WTC11 (cell line): ENCODE measurements at regions not wholly inside any gene's neighbourhood (a gene's known extent, or its start where the extent isn't known, plus 50 kb on each side); places are given as distances from the start of the nearest gene placed in this dataset.

ENCODE experiments used
- ATAC-seq: fragments of 200-7000 bp; cut with Tn5 transposase; 2 replicates; pipeline ENCODE4 v1.10.0; 2021; ENCODE audit warnings: mild to moderate bottlenecking, moderate library complexity
- CTCF ChIA-PET: fragments of 300-600 bp; sonication (Branson Sonifier 250); formaldehyde crosslinking; loops from one replicate; lab custom pipeline; 2021; ENCODE audit warnings: antibody characterized with exemption; lab: Charles Lee
- POLR2A ChIA-PET: fragments of 350-600 bp; sonication (Branson Sonifier 250); formaldehyde crosslinking; loops from one replicate; lab custom pipeline; 2021; ENCODE audit warnings: antibody characterized with exemption; lab: Charles Lee
- DNase-seq: peaks from one replicate; pipeline ENCODE4 v3.0.0; 2021; ENCODE audit warnings: low spot score
- H3K27ac Mint-ChIP-seq: 2 replicates; pipeline ENCODE4 v1.8.0; 2021; ENCODE audit warnings: mixed read lengths
- H3K27me3 Mint-ChIP-seq: 2 replicates; pipeline ENCODE4 v1.8.0; 2021; ENCODE audit warnings: low read depth, mild to moderate bottlenecking, moderate library complexity, mixed read lengths
- H3K36me3 Mint-ChIP-seq: 2 replicates; pipeline ENCODE4 v1.8.0; 2021; ENCODE audit warnings: mixed read lengths
- H3K4me1 Mint-ChIP-seq: 2 replicates; pipeline ENCODE4 v1.8.0; 2022; ENCODE audit warnings: mixed read lengths
- H3K4me3 Mint-ChIP-seq: 2 replicates; pipeline ENCODE4 v1.8.0; 2021; ENCODE audit warnings: mild to moderate bottlenecking, moderate library complexity, mixed read lengths
- H3K9me3 Mint-ChIP-seq: 2 replicates; pipeline ENCODE4 v1.8.0; 2021; ENCODE audit warnings: mixed read lengths
- ATF6 ChIP-seq: sonication (generic); formaldehyde crosslinking; IDR thresholded peaks from 2 replicates; pipeline ENCODE4 v1.8.1; 2023; ENCODE audit warnings: mild to moderate bottlenecking, missing genetic modification reagents
- FOXK1 ChIP-seq: sonication (generic); formaldehyde crosslinking; IDR thresholded peaks from 2 replicates; pipeline ENCODE4 v1.8.0; 2022; ENCODE audit warnings: mild to moderate bottlenecking, moderate library complexity, missing genetic modification reagents
- FOXP4 ChIP-seq: sonication (generic); formaldehyde crosslinking; IDR thresholded peaks from 2 replicates; pipeline ENCODE4 v1.8.0; 2022; ENCODE audit warnings: mild to moderate bottlenecking, missing genetic modification reagents
- JUN ChIP-seq: sonication (generic); formaldehyde crosslinking; IDR thresholded peaks from 2 replicates; pipeline ENCODE4 v1.8.0; 2023; ENCODE audit warnings: mild to moderate bottlenecking, missing genetic modification reagents
- MXD4 ChIP-seq: fragments of 250-450 bp; sonication (Bioruptor Pico); IDR thresholded peaks from 2 replicates; pipeline ENCODE4 v1.8.0; 2021; ENCODE audit warnings: mild to moderate bottlenecking, moderate library complexity, borderline replicate concordance
- PRDM15 ChIP-seq: sonication (generic); formaldehyde crosslinking; IDR thresholded peaks from 2 replicates; pipeline ENCODE4 v1.8.0; 2022; ENCODE audit warnings: missing genetic modification reagents
- SMAD3 ChIP-seq: sonication (generic); formaldehyde crosslinking; IDR thresholded peaks from 2 replicates; pipeline ENCODE4 v1.8.0; 2022; ENCODE audit warnings: missing genetic modification reagents, mild to moderate bottlenecking, borderline replicate concordance
- TEAD4 ChIP-seq: sonication (generic); formaldehyde crosslinking; IDR thresholded peaks from 2 replicates; pipeline ENCODE4 v1.8.0; 2022; ENCODE audit warnings: mild to moderate bottlenecking, missing genetic modification reagents
- TF ChIP-seq, protein P1 (sequence below): fragments of 200-600 bp; IDR thresholded peaks from 2 replicates; pipeline ENCODE4 v1.8.0; 2022; ENCODE audit warnings: antibody characterized with exemption
- TF ChIP-seq, protein P2 (sequence below): sonication (generic); formaldehyde crosslinking; IDR thresholded peaks from 2 replicates; pipeline ENCODE4 v1.8.0; 2022; ENCODE audit warnings: mild to moderate bottlenecking, missing genetic modification reagents
- TF ChIP-seq, protein P3 (sequence below): sonication (generic); formaldehyde crosslinking; conservative IDR thresholded peaks from 2 replicates; pipeline ENCODE4 v1.8.1; 2023; ENCODE audit warnings: mild to moderate bottlenecking, low read depth, missing genetic modification reagents, moderate library complexity

GRCh38 chr11:109954534-109954933 lies 138.7 kb upstream of the ZC3H12C start (continued):
- TF ChIP-seq, protein P1, sequence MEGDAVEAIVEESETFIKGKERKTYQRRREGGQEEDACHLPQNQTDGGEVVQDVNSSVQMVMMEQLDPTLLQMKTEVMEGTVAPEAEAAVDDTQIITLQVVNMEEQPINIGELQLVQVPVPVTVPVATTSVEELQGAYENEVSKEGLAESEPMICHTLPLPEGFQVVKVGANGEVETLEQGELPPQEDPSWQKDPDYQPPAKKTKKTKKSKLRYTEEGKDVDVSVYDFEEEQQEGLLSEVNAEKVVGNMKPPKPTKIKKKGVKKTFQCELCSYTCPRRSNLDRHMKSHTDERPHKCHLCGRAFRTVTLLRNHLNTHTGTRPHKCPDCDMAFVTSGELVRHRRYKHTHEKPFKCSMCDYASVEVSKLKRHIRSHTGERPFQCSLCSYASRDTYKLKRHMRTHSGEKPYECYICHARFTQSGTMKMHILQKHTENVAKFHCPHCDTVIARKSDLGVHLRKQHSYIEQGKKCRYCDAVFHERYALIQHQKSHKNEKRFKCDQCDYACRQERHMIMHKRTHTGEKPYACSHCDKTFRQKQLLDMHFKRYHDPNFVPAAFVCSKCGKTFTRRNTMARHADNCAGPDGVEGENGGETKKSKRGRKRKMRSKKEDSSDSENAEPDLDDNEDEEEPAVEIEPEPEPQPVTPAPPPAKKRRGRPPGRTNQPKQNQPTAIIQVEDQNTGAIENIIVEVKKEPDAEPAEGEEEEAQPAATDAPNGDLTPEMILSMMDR: no peak

DNA sequence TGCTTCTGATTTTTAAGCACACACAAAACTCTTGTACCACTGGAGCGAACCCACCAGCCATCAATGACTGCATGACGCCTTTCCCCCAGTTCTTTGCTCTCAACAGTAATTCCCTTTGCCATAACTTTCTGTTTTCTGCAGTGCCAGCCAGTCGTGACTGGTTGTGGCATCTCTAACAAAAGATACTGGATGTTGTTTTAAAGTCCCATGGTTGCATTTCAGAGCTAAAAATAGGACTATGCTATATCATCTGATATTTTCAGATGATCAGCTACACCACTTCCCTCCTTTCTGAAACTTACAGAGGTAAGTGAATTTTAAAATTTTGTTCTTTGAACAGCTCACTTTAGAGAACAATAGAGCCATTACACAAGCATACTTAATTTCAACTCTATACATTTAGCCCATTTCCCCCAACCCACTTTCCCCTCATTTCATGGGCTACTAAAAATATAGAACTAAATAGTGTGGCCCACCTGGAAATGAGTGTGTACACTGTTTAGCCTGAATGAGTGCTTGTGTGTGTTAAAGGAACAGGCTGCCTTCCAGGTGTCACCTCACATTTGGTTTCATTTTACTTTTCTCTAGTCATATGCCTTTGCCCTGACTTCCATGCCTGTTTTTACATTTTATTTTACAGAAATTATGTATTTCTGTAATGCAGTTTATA lies 136.9 kb upstream of the ZC3H12C start:
- Mint-ChIP-seq H3K27me3 (no peaks in the 10 kb centered on the region), H3K4me1 (peaks cover 5% of the 10 kb centered on the region; the same call in 1 of the 2 replicates), H3K9me3 (peaks cover 6% of the 10 kb centered on the region), H3K27ac (no peak overlapping the region), H3K4me3 (no peak overlapping the region), H3K36me3 (no peaks in the 10 kb centered on the region)
- ATAC-seq (no peak), DNase-seq (no peak)
- POLR2A ChIA-PET: no interaction called here
- CTCF ChIA-PET: no interaction called here
- TF ChIP-seq SMAD3: no peak

- CTCF ChIA-PET: no interaction called here
- no peak for ATAC-seq
- H3K4me3 Mint-ChIP-seq: no peak overlapping the region
- H3K9me3 Mint-ChIP-seq: peaks cover 6% of the 10 kb centered on the region
- no peak overlapping the region for H3K27ac Mint-ChIP-seq
- POLR2A ChIA-PET: no interaction called here
- H3K27me3 Mint-ChIP-seq: no peaks in the 10 kb centered on the region
- no peaks in the 10 kb centered on the region for H3K36me3 Mint-ChIP-seq
- peaks cover 5% of the 10 kb centered on the region; the same call in 1 of the 2 replicates for H3K4me1 Mint-ChIP-seq
- no peak for DNase-seq
- TF ChIP-seq TEAD4 (CRISPR knock-in tag) (no peak), ATF6 (CRISPR knock-in tag) (no peak), JUN (CRISPR knock-in tag) (no peak), SMAD3 (no peak), FOXK1 (no peak), PRDM15 (CRISPR knock-in tag) (no peak), MXD4 (CRISPR knock-in tag) (no peak), FOXP4 (CRISPR knock-in tag) (no peak)
- TF ChIP-seq, protein P2, sequence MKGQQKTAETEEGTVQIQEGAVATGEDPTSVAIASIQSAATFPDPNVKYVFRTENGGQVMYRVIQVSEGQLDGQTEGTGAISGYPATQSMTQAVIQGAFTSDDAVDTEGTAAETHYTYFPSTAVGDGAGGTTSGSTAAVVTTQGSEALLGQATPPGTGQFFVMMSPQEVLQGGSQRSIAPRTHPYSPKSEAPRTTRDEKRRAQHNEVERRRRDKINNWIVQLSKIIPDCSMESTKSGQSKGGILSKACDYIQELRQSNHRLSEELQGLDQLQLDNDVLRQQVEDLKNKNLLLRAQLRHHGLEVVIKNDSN (CRISPR knock-in tag): no peak
- TF ChIP-seq, protein P3, sequence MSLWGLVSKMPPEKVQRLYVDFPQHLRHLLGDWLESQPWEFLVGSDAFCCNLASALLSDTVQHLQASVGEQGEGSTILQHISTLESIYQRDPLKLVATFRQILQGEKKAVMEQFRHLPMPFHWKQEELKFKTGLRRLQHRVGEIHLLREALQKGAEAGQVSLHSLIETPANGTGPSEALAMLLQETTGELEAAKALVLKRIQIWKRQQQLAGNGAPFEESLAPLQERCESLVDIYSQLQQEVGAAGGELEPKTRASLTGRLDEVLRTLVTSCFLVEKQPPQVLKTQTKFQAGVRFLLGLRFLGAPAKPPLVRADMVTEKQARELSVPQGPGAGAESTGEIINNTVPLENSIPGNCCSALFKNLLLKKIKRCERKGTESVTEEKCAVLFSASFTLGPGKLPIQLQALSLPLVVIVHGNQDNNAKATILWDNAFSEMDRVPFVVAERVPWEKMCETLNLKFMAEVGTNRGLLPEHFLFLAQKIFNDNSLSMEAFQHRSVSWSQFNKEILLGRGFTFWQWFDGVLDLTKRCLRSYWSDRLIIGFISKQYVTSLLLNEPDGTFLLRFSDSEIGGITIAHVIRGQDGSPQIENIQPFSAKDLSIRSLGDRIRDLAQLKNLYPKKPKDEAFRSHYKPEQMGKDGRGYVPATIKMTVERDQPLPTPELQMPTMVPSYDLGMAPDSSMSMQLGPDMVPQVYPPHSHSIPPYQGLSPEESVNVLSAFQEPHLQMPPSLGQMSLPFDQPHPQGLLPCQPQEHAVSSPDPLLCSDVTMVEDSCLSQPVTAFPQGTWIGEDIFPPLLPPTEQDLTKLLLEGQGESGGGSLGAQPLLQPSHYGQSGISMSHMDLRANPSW (CRISPR knock-in tag): no peak
Observed at GRCh38 chr11:109957000-109957399, 136.2 kb upstream of the ZC3H12C start.
